Hepatocyte (in vitro differentiated cells): ENCODE measurements at regions not wholly inside any gene's neighbourhood (a gene's known extent, or its start where the extent isn't known, plus 50 kb on each side); places are given as distances from the start of the nearest gene placed in this dataset.

Experiments used
- DNase-seq: peaks from one replicate; pipeline ENCODE4 v3.0.0-alpha.2; 2016; ENCODE audit warnings: low spot score
- H2AFZ ChIP-seq: fragments of 200-600 bp; sonication (generic); 2 replicates; pipeline ENCODE4 v1.6.0; 2016; ENCODE audit warnings: antibody characterized with exemption, mild to moderate bottlenecking
- H3K27ac ChIP-seq: fragments of 200-600 bp; sonication (generic); 2 replicates; pipeline ENCODE4 v1.5.1; 2016; ENCODE audit warnings: mild to moderate bottlenecking
- H3K27me3 ChIP-seq: fragments of 200-600 bp; sonication (generic); 2 replicates; pipeline ENCODE4 v1.6.1; 2016
- H3K36me3 ChIP-seq: fragments of 200-600 bp; sonication (generic); replicated peaks from 2 replicates; pipeline ENCODE4 v1.5.1; 2016; ENCODE audit warnings: low read depth; ENCODE audit not compliant: insufficient read depth
- H3K4me1 ChIP-seq: fragments of 200-600 bp; sonication (generic); 2 replicates; pipeline ENCODE4 v1.5.1; 2016; ENCODE audit warnings: mild to moderate bottlenecking, moderate library complexity; ENCODE audit not compliant: insufficient read depth
- H3K4me2 ChIP-seq: fragments of 200-600 bp; sonication (generic); 2 replicates; pipeline ENCODE4 v1.6.0; 2016
- H3K4me3 ChIP-seq: fragments of 200-600 bp; sonication (generic); 2 replicates; pipeline ENCODE4 v1.5.1; 2016; ENCODE audit warnings: mild to moderate bottlenecking
- H3K79me2 ChIP-seq: fragments of 200-600 bp; sonication (generic); 2 replicates; pipeline ENCODE4 v1.6.0; 2017; ENCODE audit warnings: mild to moderate bottlenecking
- H3K9me2 ChIP-seq: fragments of 200-600 bp; sonication (generic); replicated peaks from 2 replicates; pipeline ENCODE4 v1.6.0; 2017; ENCODE audit warnings: mild to moderate bottlenecking; ENCODE audit not compliant: insufficient read depth
- H3K9me3 ChIP-seq: fragments of 200-600 bp; sonication (generic); 2 replicates; pipeline ENCODE4 v1.5.1; 2016; ENCODE audit warnings: low read depth, mild to moderate bottlenecking
- H4K20me1 ChIP-seq: fragments of 200-600 bp; sonication (generic); 2 replicates; pipeline ENCODE4 v1.6.0; 2016; ENCODE audit warnings: mild to moderate bottlenecking; ENCODE audit not compliant: insufficient read depth, poor library complexity, severe bottlenecking
- EZH2 ChIP-seq: fragments of 200-600 bp; sonication (generic); IDR thresholded peaks from 2 replicates; pipeline ENCODE4 v1.6.1; 2016; ENCODE audit warnings: antibody characterized with exemption, mild to moderate bottlenecking, borderline replicate concordance
- EZH2phosphoT487 ChIP-seq: fragments of 200-600 bp; sonication (generic); IDR thresholded peaks from one replicate; pipeline ENCODE4 v1.6.1; 2018; ENCODE audit warnings: antibody characterized with exemption, mild to moderate bottlenecking, low read depth, moderate library complexity; ENCODE audit not compliant: unreplicated experiment, severe bottlenecking
- WGBS: methylation state at CpG from one replicate; pipeline ENCODE4 v1.1.6; 2016; ENCODE audit warnings: low lambda C conversion rate; ENCODE audit errors: missing lambda C conversion rate; 5-methylcytosine and 5-hydroxymethylcytosine counted together
- TF ChIP-seq, protein P1 (sequence below): fragments of 200-600 bp; sonication (generic); IDR thresholded peaks from 2 replicates; pipeline ENCODE4 v1.5.1; 2016; ENCODE audit warnings: antibody characterized with exemption, mild to moderate bottlenecking; ENCODE audit not compliant: poor library complexity

GRCh38 chr2:133660510-133660909 lies 92.2 kb upstream of the NCKAP5 start:
- no peak overlapping the region for H3K27ac ChIP-seq
- TF ChIP-seq EZH2phosphoT487 (no peak), EZH2 (no peak)
- TF ChIP-seq, protein P1, sequence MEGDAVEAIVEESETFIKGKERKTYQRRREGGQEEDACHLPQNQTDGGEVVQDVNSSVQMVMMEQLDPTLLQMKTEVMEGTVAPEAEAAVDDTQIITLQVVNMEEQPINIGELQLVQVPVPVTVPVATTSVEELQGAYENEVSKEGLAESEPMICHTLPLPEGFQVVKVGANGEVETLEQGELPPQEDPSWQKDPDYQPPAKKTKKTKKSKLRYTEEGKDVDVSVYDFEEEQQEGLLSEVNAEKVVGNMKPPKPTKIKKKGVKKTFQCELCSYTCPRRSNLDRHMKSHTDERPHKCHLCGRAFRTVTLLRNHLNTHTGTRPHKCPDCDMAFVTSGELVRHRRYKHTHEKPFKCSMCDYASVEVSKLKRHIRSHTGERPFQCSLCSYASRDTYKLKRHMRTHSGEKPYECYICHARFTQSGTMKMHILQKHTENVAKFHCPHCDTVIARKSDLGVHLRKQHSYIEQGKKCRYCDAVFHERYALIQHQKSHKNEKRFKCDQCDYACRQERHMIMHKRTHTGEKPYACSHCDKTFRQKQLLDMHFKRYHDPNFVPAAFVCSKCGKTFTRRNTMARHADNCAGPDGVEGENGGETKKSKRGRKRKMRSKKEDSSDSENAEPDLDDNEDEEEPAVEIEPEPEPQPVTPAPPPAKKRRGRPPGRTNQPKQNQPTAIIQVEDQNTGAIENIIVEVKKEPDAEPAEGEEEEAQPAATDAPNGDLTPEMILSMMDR = no peak
- no peaks in the 10 kb centered on the region for H4K20me1 ChIP-seq
- WGBS = 85% methylated on average over 6 of the region's 6 CpGs
- H3K27me3 ChIP-seq = peaks cover 5% of the 10 kb centered on the region
- H3K4me1 ChIP-seq = no peaks in the 10 kb centered on the region
- H3K4me2 ChIP-seq = no peak overlapping the region
- no peaks in the 10 kb centered on the region for H3K79me2 ChIP-seq
- no peak for DNase-seq
- no peak overlapping the region for H3K4me3 ChIP-seq
- H3K9me3 ChIP-seq = no peaks in the 10 kb centered on the region
- no peak overlapping the region for H2AFZ ChIP-seq
- H3K9me2 ChIP-seq = no peaks in the 10 kb centered on the region
- H3K36me3 ChIP-seq = no peaks in the 10 kb centered on the region

GRCh38 chr2:133661392-133661791 lies 93.1 kb upstream of the NCKAP5 start:
- Histone ChIP-seq H4K20me1 (no peaks in the 10 kb centered on the region), H3K36me3 (no peaks in the 10 kb centered on the region)
- TF ChIP-seq EZH2 (no peak), EZH2phosphoT487 (no peak)
- TF ChIP-seq, protein P1 = no peak

DNA sequence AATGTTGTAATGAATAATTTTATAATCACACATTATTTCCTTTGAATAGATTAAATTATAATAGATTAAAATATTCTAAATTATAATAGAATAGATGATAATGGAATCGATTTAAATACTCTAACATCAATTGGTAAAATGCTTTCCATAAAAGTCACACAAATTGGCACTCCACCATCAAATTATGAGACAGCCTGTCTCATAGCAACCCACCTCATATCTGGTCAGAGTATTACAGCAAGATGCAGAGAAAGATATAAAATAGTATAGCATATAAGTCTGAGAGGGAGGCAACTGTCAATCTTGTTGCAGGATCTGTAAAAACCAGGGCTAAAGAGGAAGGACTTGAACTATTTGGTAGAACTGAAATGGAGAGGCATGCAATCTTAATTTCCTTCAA lies 98.4 kb upstream of the NCKAP5 start:
- H3K9me2 ChIP-seq = no peaks in the 10 kb centered on the region
- H3K4me2 ChIP-seq = no peak overlapping the region
- no peaks in the 10 kb centered on the region for H3K4me1 ChIP-seq
- no peaks in the 10 kb centered on the region for H4K20me1 ChIP-seq
- no peaks in the 10 kb centered on the region for H3K27me3 ChIP-seq
- H3K79me2 ChIP-seq = no peaks in the 10 kb centered on the region
- TF ChIP-seq EZH2 (no peak), EZH2phosphoT487 (no peak)
- TF ChIP-seq, protein P1 = no peak
- no peak overlapping the region for H3K4me3 ChIP-seq
- WGBS = 100% methylated on average over 1 of the region's 1 CpG
- DNase-seq = no peak
- no peak overlapping the region for H2AFZ ChIP-seq
- peak overlapping the region; percentile 19 for H3K27ac ChIP-seq
- no peaks in the 10 kb centered on the region for H3K36me3 ChIP-seq
- H3K9me3 ChIP-seq = no peaks in the 10 kb centered on the region

More at GRCh38 chr2:133661392-133661791, 93.1 kb upstream of the NCKAP5 start:
- Histone ChIP-seq H3K4me2 (no peak overlapping the region), H3K9me3 (no peaks in the 10 kb centered on the region), H3K27me3 (peaks cover 5% of the 10 kb centered on the region), H3K9me2 (no peaks in the 10 kb centered on the region), H3K79me2 (no peaks in the 10 kb centered on the region), H3K4me1 (no peaks in the 10 kb centered on the region), H3K4me3 (no peak overlapping the region), H2AFZ (no peak overlapping the region), H3K27ac (no peak overlapping the region)
- 74% methylated on average over 4 of the region's 4 CpGs for WGBS
- DNase-seq = no peak

- Histone ChIP-seq H3K4me1 (no peaks in the 10 kb centered on the region), H3K27me3 (no peaks in the 10 kb centered on the region), H3K9me3 (no peaks in the 10 kb centered on the region), H2AFZ (no peak overlapping the region), H3K79me2 (no peaks in the 10 kb centered on the region), H3K36me3 (no peaks in the 10 kb centered on the region), H3K9me2 (no peaks in the 10 kb centered on the region), H4K20me1 (no peaks in the 10 kb centered on the region), H3K27ac (peak overlapping the region; percentile 19), H3K4me2 (no peak overlapping the region), H3K4me3 (no peak overlapping the region)
- DNase-seq = peak; percentile 11
- TF ChIP-seq EZH2 (no peak), EZH2phosphoT487 (no peak)
- TF ChIP-seq, protein P1 = no peak
Measured at GRCh38 chr2:133667085-133667484, 98.8 kb upstream of the NCKAP5 start.
